Sciatic nerve (tissue), 2 donors: ENCODE measurements at regions not wholly inside any gene's neighbourhood (a gene's known extent, or its start where the extent isn't known, plus 50 kb on each side); places are given as distances from the start of the nearest gene placed in this dataset.
A peak's percentile ranks its signal among the peaks of the same experiment; 100 is the strongest.
"Not testable (repeated sequence)": the region's sequence is repeated elsewhere in the genome, so short reads cannot be mapped to it uniquely, and the experiment has no call there.

Experiments used
- ATAC-seq: fragments of 200-7000 bp; cut with Tn5 transposase; one replicate; pipeline ENCODE4 v1.9.1; 2020; ENCODE audit warnings: mild to moderate bottlenecking, moderate library complexity
- DNase-seq: peaks from one replicate; pipeline ENCODE4 v3.0.0-alpha.2; 2020; ENCODE audit warnings: low spot score
- intact Hi-C: fragments of 100-400 bp; cut with DNase I; formaldehyde crosslinking; loops from one replicate; pipeline ENCODE4 v1.14.2; 2022
- donor health status: DM: no; HTN: no; CAD: no.
- donor health status: DM: no; HTN: no; CAD: no.

DNA sequence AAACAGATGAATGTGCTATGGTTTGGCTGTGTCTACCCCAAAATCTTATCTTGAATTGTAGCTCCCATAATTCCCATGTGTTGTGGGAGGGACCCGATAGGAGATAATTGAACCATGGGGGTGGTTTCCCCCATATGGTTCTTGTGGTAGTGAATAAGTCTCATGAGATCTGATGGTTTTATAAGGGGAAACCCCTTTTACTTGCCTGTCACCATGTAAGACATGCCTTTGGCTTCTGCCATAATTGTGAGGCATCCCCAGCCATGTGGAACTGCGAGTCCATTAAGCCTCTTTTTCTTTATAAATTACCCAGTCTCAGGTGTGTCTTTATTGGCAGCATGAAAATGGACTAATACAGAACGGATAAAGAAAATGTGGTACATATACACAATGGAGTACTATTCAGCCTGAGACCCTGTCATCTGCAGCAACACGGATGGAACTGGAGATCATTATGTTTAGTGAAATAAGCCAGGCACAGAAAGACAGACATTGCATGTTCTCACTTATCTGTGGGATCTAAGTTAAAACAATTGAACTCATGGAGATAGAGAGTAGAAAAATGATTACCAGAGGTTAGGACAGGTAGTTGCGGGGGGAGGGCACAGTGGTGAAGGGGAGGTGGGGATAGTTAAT is 587.6 kb upstream of the NRP1 start:
- ATAC-seq: no peak
- intact Hi-C loops: loop anchor here (5.0 kb wide), 1 partner anchor 900 kb away; no protein-coding TSS in a partner anchor

DNA sequence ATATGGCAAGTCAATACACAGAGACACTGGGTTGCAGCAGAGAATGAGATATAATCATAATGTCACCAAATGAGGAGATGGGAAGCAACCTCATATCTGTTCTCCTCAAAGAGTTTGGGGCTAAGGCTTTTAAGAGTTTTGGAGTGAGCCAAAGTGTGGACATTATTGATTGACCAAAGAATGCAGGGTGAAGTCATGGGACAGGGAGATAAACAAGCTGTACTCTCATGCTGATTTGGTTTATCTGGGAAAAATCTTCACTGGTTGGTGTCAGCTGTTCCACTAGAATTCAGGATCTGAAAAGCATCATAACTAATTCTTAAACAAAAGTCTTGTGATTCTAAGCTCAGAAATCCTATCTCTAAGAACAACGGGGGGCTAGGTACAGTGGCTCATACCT is 585.9 kb upstream of the NRP1 start:
- intact Hi-C loops: loop anchor here (5.0 kb wide), 1 partner anchor 898 kb away; no protein-coding TSS in a partner anchor
- ATAC-seq (no peak), DNase-seq (no peak)

More for the DNA sequence above, 587.6 kb upstream of the NRP1 start:
- no peak for DNase-seq

DNA sequence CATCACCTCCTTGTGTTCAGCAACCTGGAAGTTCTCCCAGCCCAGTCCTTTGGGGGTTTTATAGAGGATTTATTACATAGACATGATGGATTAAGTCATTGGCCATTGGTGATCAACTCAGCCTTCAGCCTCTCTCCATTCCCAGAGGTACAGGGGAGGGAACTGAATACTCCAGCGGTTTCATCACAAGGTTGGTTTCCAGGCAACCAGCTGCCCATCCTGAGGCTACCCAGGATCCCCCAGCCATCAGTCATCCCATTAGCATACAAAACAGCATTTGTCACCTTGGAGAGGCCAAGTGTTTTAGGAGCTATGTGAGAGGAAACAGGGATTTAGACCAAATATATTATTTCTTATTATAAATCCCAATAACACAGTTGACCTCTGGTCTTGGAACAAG is 584.8 kb upstream of the NRP1 start:
- intact Hi-C loops: no loop called here
- no peak for DNase-seq
- ATAC-seq: no peak

- DNase-seq (no peak), ATAC-seq (no peak)
- intact Hi-C loops: no loop called here
These were observed 582.8 kb upstream of the NRP1 start for GRCh38 chr10:33917069-33917780.

DNA sequence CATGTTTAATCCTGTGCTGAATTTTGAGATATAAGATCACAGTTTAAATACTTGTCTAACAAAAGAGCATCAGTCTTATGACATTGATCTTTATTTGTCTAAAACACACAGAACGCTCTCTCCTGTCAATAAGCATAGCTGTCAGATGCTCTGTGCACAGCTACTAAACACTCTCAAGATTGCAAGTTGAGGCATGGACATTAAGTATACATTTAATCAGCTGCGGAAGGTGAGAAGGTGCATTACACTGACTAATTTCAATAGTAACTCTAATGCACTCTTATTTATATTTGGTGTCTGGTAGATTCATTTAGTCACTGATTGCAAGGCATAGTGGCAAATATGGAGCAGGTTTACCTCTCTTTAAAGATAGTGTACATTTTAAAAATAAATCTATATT is 580.3 kb upstream of the NRP1 start:
- intact Hi-C loops: no loop called here
- no peak for DNase-seq
- ATAC-seq: no peak

GRCh38 chr10:33913194-33913593 is 578.7 kb upstream of the NRP1 start:
- DNase-seq: no peak
- intact Hi-C loops: no loop called here
- ATAC-seq: no peak

- intact Hi-C loops, ATAC-seq, DNase-seq: not testable (repeated sequence)
These were observed 575.0 kb upstream of the NRP1 start for GRCh38 chr10:33909476-33909875.

DNA sequence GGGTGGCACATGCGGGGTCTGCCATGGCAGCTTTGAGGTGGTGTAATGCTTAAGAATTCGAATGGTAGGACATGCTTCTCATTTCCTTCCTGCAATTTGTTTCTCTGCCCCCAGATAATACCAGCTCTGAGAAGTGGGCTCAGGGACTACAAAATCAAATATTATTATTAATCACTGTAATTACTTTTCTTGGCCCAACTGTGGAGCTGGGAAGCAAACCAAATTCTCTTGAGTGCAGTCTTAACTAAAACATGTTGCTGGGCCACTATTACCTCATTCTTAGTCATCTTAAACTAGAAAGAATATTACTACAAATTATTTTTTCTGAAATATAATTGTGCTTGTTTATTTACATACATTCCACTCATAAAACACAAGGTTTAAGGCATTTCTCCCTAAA is 566.7 kb upstream of the NRP1 start:
- DNase-seq: no peak
- ATAC-seq: peak; percentile 75
- intact Hi-C loops: no loop called here

- peak; percentile 91 for ATAC-seq
- intact Hi-C loops: no loop called here
These were observed 566.1 kb upstream of the NRP1 start for GRCh38 chr10:33900596-33900995.

GRCh38 chr10:33899578-33900531 is 565.4 kb upstream of the NRP1 start:
- intact Hi-C loops: no loop called here
- no peak for DNase-seq
- ATAC-seq: peak; percentile 75

More at GRCh38 chr10:33900596-33900995, 566.1 kb upstream of the NRP1 start:
- no peak for DNase-seq

GRCh38 chr10:33897291-33897752 is 562.9 kb upstream of the NRP1 start:
- DNase-seq: no peak
- no peak for ATAC-seq
- intact Hi-C loops: no loop called here

GRCh38 chr10:33893506-33893905 is 559.0 kb upstream of the NRP1 start:
- ATAC-seq (peak; percentile 86), DNase-seq (no peak)
- intact Hi-C loops: no loop called here

GRCh38 chr10:33889371-33889770 is 554.9 kb upstream of the NRP1 start:
- no peak for DNase-seq
- ATAC-seq: no peak
- intact Hi-C loops: no loop called here

DNA sequence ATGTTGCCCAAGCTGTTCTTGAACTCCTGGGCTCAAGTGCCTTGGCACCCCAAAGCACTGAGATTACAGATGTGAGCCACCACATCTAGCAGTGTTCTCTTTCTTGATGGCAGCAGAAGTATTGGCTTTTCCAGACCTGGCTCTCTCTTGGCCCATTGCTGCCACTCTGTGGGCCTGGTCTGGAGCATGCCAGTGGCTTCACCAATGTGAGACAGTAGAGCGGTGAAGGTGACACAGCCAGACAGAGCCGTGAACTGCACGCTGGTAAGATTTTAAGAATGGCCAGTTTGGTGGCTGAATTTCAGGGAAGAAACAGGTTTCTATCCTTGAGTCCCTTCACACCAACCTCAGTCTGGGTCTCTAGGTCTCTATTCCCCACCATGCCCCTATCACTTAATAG is 552.7 kb upstream of the NRP1 start:
- intact Hi-C loops: no loop called here
- ATAC-seq: no peak
- no peak for DNase-seq

- intact Hi-C loops: no loop called here
- no peak for ATAC-seq
- DNase-seq: no peak
These were observed 551.8 kb upstream of the NRP1 start for GRCh38 chr10:33886299-33886698.

GRCh38 chr10:33884604-33885003 is 550.1 kb upstream of the NRP1 start:
- DNase-seq (no peak), ATAC-seq (no peak)
- intact Hi-C loops: no loop called here

DNA sequence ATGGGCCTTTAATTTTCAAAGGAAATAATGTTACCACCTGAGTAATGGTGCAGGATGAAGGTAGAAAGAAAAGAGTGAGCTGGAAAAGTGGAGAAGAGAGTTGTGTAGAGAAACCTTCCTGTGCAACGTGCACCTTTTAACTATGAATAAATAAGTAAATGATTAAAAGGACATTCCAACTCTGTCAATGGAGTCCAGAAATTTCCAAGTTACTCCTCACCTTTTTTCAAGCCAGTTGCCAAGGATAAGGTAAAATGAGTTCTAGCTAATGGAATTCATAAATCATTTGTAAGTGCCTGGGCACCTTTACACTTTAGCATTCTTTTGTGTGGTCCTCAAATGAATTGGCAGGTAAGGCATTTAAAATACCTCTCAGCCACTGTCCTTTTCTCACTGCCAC is 549.4 kb upstream of the NRP1 start:
- intact Hi-C loops: no loop called here
- ATAC-seq (no peak), DNase-seq (no peak)

DNA sequence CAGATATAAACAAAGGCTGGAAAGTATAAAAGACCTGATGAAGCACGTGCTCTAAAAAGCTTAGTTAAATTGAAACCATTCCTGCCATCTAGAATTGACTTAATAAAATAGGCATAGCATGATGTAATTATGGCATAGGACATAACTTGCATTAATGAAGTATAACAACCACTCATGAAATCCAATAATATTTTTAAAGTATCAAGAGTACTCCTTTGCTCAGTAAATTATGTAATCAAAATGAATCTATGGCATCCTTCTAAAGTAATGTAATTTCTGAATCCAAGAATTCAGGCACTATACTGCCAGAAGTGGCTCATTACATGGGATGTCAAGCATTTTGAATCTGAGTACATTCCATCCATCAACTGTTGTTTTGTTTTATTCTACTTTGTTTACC is 548.5 kb upstream of the NRP1 start:
- intact Hi-C loops: no loop called here
- no peak for ATAC-seq

GRCh38 chr10:33880291-33880690 is 545.8 kb upstream of the NRP1 start:
- intact Hi-C loops: no loop called here
- no peak for ATAC-seq
- no peak for DNase-seq

More for the DNA sequence above, 548.5 kb upstream of the NRP1 start:
- DNase-seq: no peak
